Nucleus accumbens (tissue), 56 donors: ENCODE measurements at regions not wholly inside any gene's neighbourhood (a gene's known extent, or its start where the extent isn't known, plus 50 kb on each side); places are given as distances from the start of the nearest gene placed in this dataset.

Source experiments
- DNase-seq, 56 donors: peaks; one replicate each; lab custom pipeline; 2025; lab: John Stamatoyannopoulos, UW

- DNase-seq, result no peak
Observed at GRCh38 chr16:50938932-50939331, 197.0 kb downstream of the CYLD start.

GRCh38 chr16:50933262-50933661 is 191.4 kb downstream of the CYLD start:
- DNase-seq, result no peak

DNA sequence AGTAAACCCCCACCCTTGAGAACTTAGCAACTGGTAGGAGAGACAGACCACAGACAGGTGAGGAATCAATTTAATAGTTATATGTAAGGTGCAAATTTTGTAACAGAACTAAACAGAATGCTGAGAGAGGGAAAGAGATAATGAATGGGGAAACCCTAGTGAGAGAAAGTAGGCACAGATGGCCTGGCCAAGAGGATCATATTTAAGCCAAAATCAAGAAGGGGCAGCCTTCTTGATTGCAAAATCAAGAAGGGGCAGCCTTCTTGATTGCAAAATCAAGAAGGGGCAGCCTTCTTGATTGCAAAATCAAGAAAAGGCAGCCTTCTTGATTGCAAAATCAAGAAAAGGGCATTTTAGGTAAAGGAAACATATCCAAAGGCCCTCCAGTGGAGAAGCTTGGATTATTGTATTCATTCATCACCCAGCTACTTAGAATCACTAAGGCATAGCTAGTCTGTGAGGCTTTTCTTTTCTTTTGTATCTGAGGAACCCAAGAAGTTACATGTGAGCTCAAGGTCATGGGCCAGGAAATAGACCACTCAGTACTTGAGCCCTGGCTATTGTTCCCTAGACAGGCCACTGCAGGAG is 190.6 kb downstream of the CYLD start:
- no peak for DNase-seq

DNA sequence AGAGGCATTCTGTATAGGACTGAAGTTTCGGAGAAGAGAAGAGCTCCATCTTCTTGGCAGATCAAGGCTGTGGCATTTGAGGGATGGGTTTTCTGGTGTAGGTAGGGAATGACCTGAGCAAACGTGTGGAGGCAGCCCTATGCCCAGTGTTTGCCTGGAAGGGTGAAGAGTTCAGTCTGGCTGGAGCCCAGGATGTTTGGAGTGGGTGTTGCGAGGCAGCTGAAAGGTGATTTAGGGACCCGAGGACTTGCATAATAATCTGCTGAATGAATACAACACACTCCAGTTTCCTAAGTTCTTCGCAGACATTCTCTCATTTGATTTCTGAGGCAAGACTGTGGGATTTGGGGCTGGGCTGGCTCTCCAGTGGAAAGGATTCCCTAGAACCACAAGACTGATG is 186.2 kb downstream of the CYLD start:
- DNase-seq, result no peak

DNA sequence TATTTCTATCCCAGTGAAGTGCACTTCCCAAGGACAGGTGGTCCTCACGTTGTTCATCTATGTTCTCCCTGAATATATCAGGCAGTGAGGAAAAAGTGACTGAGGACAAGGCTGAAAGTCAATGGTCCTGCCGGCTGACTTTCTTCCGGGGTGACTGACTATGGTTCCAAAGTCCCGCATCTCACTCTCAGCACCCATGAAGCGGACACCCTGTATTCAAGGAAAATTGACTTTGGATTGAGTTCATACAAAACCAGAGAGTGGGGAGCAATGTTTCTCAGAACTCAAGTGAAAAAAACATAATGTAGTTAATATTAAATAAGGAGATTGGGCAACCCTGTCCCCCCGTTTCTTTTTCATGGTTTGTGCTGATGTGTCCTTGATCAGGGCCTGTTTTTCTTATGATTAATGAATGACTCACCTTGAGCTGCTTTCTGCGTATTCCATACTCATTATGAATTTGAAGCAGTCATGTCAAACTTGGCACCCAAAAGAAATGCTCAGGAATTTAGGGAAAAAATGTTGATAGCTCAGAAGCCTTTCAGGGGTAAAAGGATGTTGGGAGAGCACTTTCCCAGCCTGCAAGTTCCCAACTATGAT is 184.0 kb downstream of the CYLD start:
- no peak for DNase-seq

GRCh38 chr16:50924759-50925545 is 183.1 kb downstream of the CYLD start:
- no peak for DNase-seq

DNA sequence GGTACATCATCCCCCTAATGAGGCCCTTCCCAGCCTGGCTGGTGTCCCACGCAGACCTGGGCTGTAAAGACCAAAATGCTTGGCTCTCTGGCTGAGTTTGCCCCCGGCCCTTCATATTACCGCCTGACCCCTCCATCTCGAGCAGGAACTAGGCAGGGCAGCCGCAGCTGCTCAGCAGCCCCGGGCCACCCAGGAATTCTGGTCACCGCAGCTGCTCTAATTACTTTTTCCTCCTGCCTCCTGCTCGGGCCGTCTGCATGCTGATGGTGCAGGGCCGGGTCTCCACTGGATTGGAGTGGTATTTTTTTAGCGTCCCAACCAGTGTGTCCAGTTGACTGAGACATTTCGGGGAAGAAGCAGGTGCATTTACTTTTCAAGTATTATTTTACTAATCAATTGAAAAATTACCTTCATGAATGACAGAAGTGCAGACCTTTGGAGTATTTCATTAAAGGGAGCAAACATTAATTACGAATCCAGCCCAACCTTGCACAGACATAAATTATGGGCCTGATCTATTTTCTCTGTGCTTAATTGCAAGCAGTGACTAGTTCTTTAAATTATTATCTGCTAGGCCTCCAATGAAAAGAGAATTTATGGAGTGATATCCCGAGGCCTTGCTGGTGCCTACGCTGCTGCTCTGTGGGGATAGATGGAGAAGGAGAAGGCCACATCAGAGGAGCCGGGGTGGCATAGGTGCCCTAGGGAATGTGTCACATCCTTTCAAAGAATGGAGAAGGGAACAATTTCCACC is 176.2 kb downstream of the CYLD start:
- no peak for DNase-seq

GRCh38 chr16:50916040-50916439 is 174.2 kb downstream of the CYLD start:
- DNase-seq, result no peak

GRCh38 chr16:50915120-50915519 is 173.2 kb downstream of the CYLD start:
- no peak for DNase-seq

- peak in 2 of 56 donors; percentile 10 to 21 for DNase-seq
Observed at GRCh38 chr16:50910736-50911100, 168.8 kb downstream of the CYLD start.

DNA sequence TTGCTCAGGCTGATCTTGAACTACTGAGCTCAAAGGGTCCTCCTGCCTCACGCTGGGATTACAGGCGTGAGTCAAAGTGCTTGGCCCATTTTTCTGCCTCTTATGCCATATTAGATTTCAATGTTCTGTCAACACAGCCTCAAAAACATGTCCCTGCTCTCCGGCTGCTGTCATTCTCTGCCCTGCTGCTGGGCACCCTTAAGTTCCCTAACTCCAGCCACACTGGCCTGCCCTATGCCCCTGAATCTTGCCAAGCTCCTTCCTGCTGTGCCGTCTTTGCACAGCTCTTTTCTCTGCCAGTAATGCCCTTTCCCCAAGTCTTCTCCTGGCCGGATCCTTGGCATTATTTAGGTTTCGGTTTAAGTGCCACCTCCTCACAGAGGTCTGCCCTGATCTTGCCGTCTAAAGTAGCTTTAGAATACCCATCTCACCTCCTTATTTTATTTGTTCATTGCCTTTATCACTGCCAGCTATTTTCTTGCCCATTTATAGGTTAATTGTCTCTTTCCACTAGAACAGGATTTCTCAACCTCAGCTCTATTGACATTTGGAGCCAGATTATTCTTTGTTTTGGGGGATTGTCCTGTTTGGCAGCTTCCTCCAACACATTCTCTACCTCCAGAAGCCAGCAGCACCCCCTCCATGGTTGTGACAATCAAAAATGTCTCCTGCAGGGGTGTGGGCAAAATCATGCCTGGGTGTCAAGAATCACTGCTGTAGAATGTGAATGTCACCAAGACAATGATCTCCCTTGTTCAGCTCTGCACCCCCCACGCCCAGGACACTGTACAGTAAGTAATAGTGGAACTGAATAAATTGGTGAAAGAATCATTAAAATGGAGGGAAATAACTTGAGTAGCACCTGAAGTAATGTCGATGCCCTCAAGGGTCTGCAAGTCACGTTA is 168.2 kb downstream of the CYLD start:
- peak in 10 of 56 donors; percentile 3 to 13 (median 5) for DNase-seq

DNA sequence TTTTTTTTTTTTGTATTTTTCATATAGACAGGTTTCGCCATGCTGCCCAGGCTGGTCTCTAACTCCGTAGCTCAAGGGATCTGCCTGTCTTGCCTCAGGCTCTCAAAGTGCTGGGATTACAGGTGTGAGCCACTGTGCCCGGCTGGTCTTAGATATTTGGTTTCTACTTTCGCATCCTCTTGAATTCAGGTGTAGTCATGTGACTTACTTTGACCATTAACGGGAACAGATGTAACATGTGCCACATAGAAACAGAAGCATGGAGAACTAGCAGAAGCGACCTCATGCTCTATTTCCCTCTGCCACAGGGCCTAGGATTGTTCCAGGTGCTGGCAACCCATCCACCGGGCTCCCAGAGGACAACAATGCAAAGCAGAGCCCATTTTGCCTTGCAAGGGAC is 166.6 kb downstream of the CYLD start:
- no peak for DNase-seq

GRCh38 chr16:50906454-50906853 is 164.6 kb downstream of the CYLD start:
- DNase-seq, result no peak

DNA sequence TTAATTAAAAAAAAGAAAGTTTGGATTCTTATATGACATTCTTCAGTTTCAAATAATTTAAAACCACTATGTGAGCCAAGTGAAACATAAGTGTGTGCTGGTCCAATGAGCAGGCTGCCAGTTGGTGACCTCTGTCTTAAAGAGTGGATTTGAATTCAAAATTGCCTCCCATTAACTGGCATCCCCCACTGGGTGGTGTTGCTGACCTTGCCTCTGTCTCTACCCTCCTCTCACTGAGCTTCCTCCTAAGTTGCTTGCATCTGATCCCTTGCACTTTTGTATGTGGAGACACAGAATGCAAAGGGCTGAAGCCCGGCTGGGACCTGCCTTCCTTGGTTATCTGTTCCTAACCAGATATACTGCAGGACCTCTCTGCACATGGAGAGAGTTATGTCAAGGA is 160.6 kb downstream of the CYLD start:
- peak in 10 of 56 donors; percentile 2 to 26 (median 10) for DNase-seq

DNA sequence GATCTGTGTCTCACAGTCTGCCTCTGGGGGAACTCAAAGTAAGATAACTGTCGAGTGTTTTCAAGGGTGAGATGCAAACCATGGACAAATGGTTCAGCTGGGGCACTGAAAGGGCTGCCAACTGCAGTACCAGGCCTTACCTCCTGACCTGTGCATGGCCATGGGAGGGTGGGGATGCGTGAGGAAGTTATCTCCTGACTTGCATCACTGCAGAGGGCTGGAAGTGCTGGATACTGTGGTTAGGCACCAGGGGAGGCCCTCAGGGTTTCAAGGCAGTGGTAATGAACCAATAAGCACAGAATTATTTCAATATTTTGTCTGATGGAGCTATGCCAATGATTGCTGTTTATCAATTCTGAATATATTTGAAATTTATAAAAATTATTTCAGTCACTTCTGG is 159.2 kb downstream of the CYLD start:
- no peak for DNase-seq

GRCh38 chr16:50900391-50900942 is 158.6 kb downstream of the CYLD start:
- no peak for DNase-seq

- no peak for DNase-seq
Observed at GRCh38 chr16:50899951-50900350, 158.1 kb downstream of the CYLD start.

DNA sequence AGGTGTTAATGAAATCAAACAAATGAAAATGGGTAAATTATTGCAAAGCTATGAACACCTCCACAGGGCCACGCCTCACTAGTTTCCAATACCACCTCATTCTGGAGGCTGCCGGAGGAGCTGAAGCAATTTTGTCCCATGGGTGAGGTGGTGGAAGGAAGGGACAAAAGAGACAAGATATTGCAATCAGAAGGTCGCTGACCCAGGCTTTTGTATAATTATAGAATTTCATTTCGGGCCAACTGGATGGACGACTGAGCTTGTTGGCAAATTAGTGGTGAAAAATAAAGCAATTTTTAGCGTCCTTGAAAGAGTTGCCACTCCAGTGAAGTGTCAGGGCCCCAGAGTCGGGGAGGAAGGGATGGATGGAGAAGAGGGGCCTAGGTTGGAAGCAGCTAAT is 147.9 kb downstream of the CYLD start:
- no peak for DNase-seq

- DNase-seq, result no peak
Observed at GRCh38 chr16:50889276-50889675, 147.4 kb downstream of the CYLD start.
